DND-41 (cell line): ENCODE measurements at regions not wholly inside any gene's neighbourhood (a gene's known extent, or its start where the extent isn't known, plus 50 kb on each side); places are given as distances from the start of the nearest gene placed in this dataset.

Source experiments
- ATAC-seq: fragments of 200-7000 bp; cut with Tn5 transposase; 3 replicates; pipeline ENCODE4 v1.9.1; 2021; ENCODE audit warnings: low read depth; ENCODE audit not compliant: insufficient read depth
- DNase-seq: peaks from one replicate; pipeline ENCODE4 v3.0.0-alpha.2; 2020
- H2AFZ ChIP-seq: 2 replicates; pipeline ENCODE4 v1.6.0; 2012; ENCODE audit warnings: low read depth, low read length
- H3K27ac ChIP-seq: 2 replicates; pipeline ENCODE4 v1.5.1; 2012; ENCODE audit warnings: low read length, inconsistent platforms
- H3K27me3 ChIP-seq: fragments of 200-600 bp; sonication (generic); 2 replicates; pipeline ENCODE4 v1.6.0; 2012; ENCODE audit warnings: low read length, mild to moderate bottlenecking, inconsistent platforms; ENCODE audit not compliant: insufficient read depth, poor library complexity
- H3K36me3 ChIP-seq: 2 replicates; pipeline ENCODE4 v1.5.1; 2012; ENCODE audit warnings: low read length, inconsistent platforms; ENCODE audit not compliant: insufficient read depth
- H3K4me1 ChIP-seq: 2 replicates; pipeline ENCODE4 v1.5.1; 2012; ENCODE audit warnings: mild to moderate bottlenecking, low read length; ENCODE audit not compliant: insufficient read depth
- H3K4me2 ChIP-seq: 2 replicates; pipeline ENCODE4 v1.6.0; 2012; ENCODE audit warnings: mild to moderate bottlenecking, moderate library complexity, low read length, inconsistent platforms; ENCODE audit not compliant: insufficient read depth
- H3K4me3 ChIP-seq, 2 experiments: fragments of 200-600 bp in 1 of 2; shearing (Covaris generic) in 1 of 2; 2 replicates each; pipeline ENCODE4 v1.5.1; 2012 to 2016; ENCODE audit warnings: inconsistent platforms in 2 of 2, low read length in 2 of 2, mild to moderate bottlenecking in 2 of 2, low read depth in 1 of 2, moderate library complexity in 1 of 2
- H3K79me2 ChIP-seq: 2 replicates; pipeline ENCODE4 v1.6.0; 2012; ENCODE audit warnings: low read length, inconsistent platforms; ENCODE audit not compliant: insufficient read depth
- H3K9ac ChIP-seq: 2 replicates; pipeline ENCODE4 v1.6.0; 2012; ENCODE audit warnings: low read depth, mild to moderate bottlenecking, inconsistent platforms, low read length, moderate library complexity
- H3K9me3 ChIP-seq: 2 replicates; pipeline ENCODE4 v1.5.1; 2012; ENCODE audit warnings: low read length, moderate library complexity, mild to moderate bottlenecking, inconsistent platforms; ENCODE audit not compliant: insufficient read depth, severe bottlenecking
- H4K20me1 ChIP-seq: 2 replicates; pipeline ENCODE4 v1.6.0; 2012; ENCODE audit warnings: low read length; ENCODE audit not compliant: insufficient read depth
- EZH2 ChIP-seq: IDR thresholded peaks from 3 replicates; pipeline ENCODE4 v1.6.1; 2012; ENCODE audit warnings: borderline replicate concordance, low read depth, mild to moderate bottlenecking, moderate library complexity, low read length, inconsistent platforms; ENCODE audit not compliant: severe bottlenecking
- TF ChIP-seq, protein P1 (sequence below): IDR thresholded peaks from 2 replicates; pipeline ENCODE4 v1.5.1; 2012; ENCODE audit warnings: borderline replicate concordance, low read length, moderate library complexity, mild to moderate bottlenecking; ENCODE audit not compliant: poor library complexity, severe bottlenecking; ENCODE audit errors: extremely low read depth

DNA sequence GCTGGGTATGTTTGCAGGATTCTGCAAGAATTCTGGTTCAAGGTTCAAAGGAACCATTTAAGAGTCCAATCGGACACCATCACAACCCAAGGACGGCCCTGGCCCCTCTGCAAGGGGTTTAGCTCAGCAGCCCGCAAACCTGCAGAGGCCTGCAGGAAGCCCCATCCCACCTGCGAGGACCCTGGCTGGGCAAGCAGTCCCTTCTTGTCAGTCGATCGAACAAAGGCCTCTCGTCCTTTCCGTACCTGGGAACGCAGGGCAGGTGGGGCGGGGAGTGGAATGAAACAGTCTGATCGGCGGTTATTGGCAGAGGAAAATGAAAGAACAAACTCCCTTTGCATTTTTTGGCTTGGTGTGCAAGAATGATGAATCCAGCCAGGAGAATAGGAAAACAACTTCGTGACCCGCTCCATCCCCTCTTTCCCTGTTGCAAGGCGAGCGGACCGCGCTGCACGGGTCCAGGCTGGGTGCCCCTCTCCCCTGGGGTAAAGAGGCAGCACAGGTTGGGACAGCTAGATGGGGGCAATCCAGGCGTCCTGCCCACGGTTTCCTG is 73.7 kb downstream of the INSIG1 start:
- DNase-seq (no peak), ATAC-seq (no peak)
- Histone ChIP-seq H3K79me2 (no peaks in the 10 kb centered on the region), H4K20me1 (peaks cover 9% of the 10 kb centered on the region), H3K9me3 (no peaks in the 10 kb centered on the region), H3K27me3 (peaks cover 5% of the 10 kb centered on the region), H3K27ac (no peak overlapping the region), H3K9ac (no peak overlapping the region), H3K4me2 (no peak overlapping the region), H3K4me3 (no peak overlapping the region), H2AFZ (no peak overlapping the region), H3K4me1 (peaks cover 13% of the 10 kb centered on the region), H3K36me3 (no peaks in the 10 kb centered on the region)
- TF ChIP-seq, protein P1, sequence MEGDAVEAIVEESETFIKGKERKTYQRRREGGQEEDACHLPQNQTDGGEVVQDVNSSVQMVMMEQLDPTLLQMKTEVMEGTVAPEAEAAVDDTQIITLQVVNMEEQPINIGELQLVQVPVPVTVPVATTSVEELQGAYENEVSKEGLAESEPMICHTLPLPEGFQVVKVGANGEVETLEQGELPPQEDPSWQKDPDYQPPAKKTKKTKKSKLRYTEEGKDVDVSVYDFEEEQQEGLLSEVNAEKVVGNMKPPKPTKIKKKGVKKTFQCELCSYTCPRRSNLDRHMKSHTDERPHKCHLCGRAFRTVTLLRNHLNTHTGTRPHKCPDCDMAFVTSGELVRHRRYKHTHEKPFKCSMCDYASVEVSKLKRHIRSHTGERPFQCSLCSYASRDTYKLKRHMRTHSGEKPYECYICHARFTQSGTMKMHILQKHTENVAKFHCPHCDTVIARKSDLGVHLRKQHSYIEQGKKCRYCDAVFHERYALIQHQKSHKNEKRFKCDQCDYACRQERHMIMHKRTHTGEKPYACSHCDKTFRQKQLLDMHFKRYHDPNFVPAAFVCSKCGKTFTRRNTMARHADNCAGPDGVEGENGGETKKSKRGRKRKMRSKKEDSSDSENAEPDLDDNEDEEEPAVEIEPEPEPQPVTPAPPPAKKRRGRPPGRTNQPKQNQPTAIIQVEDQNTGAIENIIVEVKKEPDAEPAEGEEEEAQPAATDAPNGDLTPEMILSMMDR: no peak
- no peak for TF ChIP-seq EZH2

DNA sequence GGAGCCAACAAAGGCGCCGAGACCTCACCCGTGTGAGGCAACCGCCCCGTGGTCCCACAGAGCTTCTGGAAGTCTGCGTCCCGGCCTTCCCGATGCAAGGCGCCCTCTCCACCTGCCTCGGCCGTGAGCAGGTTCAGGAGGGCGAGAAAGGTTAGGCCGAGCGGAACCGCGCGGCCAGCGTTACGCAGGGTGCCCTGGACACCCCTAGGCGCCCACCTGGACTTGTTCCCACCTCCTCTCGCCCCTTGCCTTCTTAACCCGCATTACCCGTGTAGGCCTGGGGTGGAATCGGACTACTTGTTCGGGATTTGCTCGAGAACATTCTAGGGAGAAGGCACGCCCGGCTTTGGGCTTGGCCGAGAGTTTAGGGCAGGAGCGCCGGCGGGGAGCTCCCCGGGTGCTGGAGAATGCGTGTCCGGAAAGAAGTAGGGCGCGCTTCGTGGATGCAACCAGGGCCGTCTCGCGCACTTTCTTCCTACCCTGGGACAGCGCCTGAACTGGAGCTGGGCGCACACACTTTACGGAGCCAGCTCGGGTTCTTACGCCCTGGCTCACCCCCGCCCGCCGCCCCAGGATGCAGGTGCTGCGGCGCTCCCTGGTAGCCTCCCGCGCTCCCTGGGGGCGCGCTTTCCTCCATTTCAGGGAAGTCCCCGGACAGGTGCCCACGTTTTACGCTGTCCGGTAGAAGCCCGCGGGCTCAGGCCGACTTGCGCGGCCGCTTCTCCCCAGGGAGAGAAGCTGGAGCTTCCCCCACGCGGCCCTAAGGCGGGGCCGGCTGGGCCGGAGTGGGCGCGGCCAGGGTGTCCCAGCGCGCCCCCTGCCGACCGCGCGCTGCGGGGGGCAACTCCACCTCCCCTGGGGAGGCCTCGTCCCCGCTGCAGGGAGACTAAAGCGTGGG is 74.5 kb downstream of the INSIG1 start:
- ATAC-seq (no peak), DNase-seq (no peak)
- Histone ChIP-seq H3K36me3 (no peaks in the 10 kb centered on the region), H3K9ac (no peak overlapping the region), H4K20me1 (peaks cover 9% of the 10 kb centered on the region), H3K4me1 (peaks cover 14% of the 10 kb centered on the region), H2AFZ (no peak overlapping the region), H3K4me3 (no peak overlapping the region), H3K79me2 (no peaks in the 10 kb centered on the region), H3K4me2 (no peak overlapping the region), H3K9me3 (no peaks in the 10 kb centered on the region), H3K27ac (no peak overlapping the region), H3K27me3 (peaks cover 5% of the 10 kb centered on the region)
- TF ChIP-seq, protein P1: no peak
- TF ChIP-seq EZH2: no peak

DNA sequence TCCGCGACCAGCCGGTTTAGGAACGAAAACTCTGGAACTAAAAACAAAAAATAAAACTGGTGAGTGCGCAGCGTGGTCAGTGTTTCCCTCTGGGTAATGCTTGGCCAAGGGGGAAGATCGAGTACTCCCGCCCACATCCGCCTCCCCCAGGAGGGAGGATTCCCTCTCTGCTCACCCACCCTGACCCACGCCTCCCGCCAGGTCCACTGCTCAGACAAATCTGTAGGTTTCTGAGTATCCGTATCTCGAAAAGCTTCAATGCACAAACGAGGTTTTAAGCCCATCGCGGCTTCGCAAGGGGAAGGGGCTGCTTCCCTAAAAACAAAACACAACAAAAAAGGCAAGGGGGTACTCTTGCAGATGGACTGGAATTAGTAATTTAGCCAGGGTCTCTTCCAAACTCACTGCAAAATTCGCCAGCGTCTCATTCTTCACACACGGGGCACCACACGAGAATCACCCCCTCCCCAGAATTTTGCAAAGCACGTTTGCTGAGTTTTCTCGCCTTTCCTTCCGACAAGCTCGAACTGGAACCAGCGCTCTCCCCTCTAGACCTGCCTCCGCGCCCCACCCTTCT is 75.2 kb downstream of the INSIG1 start:
- Histone ChIP-seq H3K4me2 (no peak overlapping the region), H3K9me3 (no peaks in the 10 kb centered on the region), H3K79me2 (no peaks in the 10 kb centered on the region), H3K36me3 (no peaks in the 10 kb centered on the region), H2AFZ (no peak overlapping the region), H3K4me1 (peaks cover 14% of the 10 kb centered on the region), H3K27ac (no peak overlapping the region), H3K4me3 (no peak overlapping the region), H3K27me3 (peaks cover 5% of the 10 kb centered on the region), H3K9ac (no peak overlapping the region), H4K20me1 (peaks cover 9% of the 10 kb centered on the region)
- no peak for TF ChIP-seq EZH2
- TF ChIP-seq, protein P1: no peak
- no peak for ATAC-seq
- no peak for DNase-seq
